ENCODE measurements at regions not wholly inside any gene's neighbourhood (a gene's known extent, or its start where the extent isn't known, plus 50 kb on each side); places are given as distances from the start of the nearest gene placed in this dataset.
A peak's percentile ranks its signal among the peaks of the same experiment; 100 is the strongest.

DNA sequence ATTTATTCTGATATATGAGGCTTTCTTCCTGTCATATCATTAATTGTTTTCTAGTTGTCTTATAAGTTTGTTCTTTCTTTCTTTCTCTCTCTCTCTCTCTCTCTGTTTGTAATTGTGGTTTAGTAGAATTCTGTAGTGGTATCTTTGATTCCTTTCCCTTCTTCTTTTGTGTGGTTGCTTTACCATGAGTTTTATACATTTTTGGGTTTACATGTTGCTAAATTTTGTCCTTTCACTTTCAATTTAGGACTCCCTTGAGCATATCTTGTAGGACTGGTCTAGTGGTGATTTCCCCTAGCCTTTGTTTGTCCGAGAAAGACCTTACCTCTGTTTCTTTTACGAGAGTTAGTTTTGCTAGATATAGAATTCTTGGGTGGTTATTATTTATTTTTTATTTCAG, 162.3 kb upstream of the CHRM3 start:
- TF ChIP-seq, protein P1, sequence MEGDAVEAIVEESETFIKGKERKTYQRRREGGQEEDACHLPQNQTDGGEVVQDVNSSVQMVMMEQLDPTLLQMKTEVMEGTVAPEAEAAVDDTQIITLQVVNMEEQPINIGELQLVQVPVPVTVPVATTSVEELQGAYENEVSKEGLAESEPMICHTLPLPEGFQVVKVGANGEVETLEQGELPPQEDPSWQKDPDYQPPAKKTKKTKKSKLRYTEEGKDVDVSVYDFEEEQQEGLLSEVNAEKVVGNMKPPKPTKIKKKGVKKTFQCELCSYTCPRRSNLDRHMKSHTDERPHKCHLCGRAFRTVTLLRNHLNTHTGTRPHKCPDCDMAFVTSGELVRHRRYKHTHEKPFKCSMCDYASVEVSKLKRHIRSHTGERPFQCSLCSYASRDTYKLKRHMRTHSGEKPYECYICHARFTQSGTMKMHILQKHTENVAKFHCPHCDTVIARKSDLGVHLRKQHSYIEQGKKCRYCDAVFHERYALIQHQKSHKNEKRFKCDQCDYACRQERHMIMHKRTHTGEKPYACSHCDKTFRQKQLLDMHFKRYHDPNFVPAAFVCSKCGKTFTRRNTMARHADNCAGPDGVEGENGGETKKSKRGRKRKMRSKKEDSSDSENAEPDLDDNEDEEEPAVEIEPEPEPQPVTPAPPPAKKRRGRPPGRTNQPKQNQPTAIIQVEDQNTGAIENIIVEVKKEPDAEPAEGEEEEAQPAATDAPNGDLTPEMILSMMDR (IDR thresholded peaks at IDR 0.05; ENCODE audit: low read depth, low read length): no peak
- Histone ChIP-seq H3K27me3 (no peaks in the 10 kb centered on the region), H3K4me3 (ENCODE audit: low read depth, low read length) (no peak overlapping the region), H3K4me1 (no peaks in the 10 kb centered on the region), H3K36me3 (no peaks in the 10 kb centered on the region), H3K9me3 (0 out of 2 replicates have a peak, but pooled peaks cover 2% of the 10 kb centered on the region)
- no peak for DNase-seq

DNA sequence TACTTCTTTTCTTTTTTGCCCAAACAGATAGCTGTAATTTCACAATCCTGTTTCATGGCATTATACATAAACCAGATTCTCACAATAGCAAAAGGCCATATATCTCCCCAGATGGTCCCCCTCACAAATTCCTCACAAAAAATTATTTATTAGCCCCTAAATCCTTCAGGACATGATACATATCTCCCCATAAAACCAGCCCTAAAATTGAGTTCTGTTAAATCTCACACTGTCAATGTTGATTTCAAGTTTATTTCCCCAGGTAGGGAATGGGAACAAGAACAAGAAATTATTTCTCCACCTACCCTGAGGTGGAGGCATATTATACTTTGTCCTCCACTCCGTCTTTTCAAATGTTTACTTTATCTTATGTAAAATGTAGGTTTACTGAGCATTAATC, 163.4 kb upstream of the CHRM3 start:
- Histone ChIP-seq H3K4me1 (peaks cover 3% of the 10 kb centered on the region), H3K9me3 (0 out of 2 replicates have a peak, but pooled peaks cover 2% of the 10 kb centered on the region), H3K36me3 (no peaks in the 10 kb centered on the region), H3K4me3 (ENCODE audit: low read depth, low read length) (no peak overlapping the region), H3K27me3 (no peaks in the 10 kb centered on the region)
- TF ChIP-seq, protein P1 (IDR thresholded peaks at IDR 0.05; ENCODE audit: low read depth, low read length): no peak
- no peak for DNase-seq

DNA sequence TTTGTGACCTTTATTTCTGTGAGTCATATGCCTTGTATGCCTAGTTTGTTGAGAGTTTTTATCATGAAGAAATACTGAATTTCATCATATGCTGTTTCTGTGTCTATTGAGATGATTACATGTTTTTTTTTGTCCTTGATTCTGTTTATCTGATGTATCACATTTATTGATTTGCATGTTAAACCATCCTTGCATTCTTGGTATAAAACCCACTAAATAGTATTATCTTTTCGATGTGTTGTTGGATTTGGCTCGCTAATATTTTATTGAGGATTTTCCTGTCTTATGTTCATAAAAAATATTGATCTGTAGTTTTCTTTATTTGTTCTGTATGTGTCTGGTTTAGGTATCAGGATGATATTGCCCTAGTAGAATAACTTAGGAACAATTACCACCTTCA, 164.7 kb upstream of the CHRM3 start:
- H3K36me3 ChIP-seq: no peaks in the 10 kb centered on the region
- H3K4me3 ChIP-seq (ENCODE audit: low read depth, low read length): no peak overlapping the region
- no peaks in the 10 kb centered on the region for H3K27me3 ChIP-seq
- H3K9me3 ChIP-seq: 0 out of 2 replicates have a peak, but pooled peaks cover 2% of the 10 kb centered on the region
- TF ChIP-seq, protein P1 (IDR thresholded peaks at IDR 0.05; ENCODE audit: low read depth, low read length): no peak
- H3K4me1 ChIP-seq: peaks cover 7% of the 10 kb centered on the region
- no peak for DNase-seq

DNA sequence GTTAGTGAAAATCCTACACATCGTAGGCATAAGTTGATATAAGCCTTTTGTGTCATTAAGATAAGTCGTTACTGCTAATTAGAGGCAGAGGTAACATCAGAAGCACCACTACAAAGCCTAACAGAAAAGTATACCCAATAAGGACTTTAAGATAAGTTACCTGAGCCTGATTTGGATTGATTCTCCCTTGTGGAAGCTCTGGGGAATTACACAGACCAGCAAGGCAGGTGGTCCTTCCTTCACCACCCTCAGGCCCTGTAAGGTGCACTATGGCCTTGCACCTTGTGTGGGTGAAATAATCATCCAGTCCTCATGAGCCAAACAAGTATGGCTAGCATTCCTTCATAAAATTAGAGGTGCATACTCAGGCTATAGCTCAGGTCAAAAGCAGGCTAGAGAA, 166.7 kb upstream of the CHRM3 start:
- peaks cover 7% of the 10 kb centered on the region for H3K4me1 ChIP-seq
- H3K27me3 ChIP-seq: no peaks in the 10 kb centered on the region
- TF ChIP-seq, protein P1 (IDR thresholded peaks at IDR 0.05; ENCODE audit: low read depth, low read length): 0 out of 2 replicates have a peak, but pooled peaks have one; percentile 10
- H3K36me3 ChIP-seq: no peaks in the 10 kb centered on the region
- DNase-seq: no peak
- H3K4me3 ChIP-seq (ENCODE audit: low read depth, low read length): no peak overlapping the region
- 0 out of 2 replicates have a peak, but pooled peaks cover 2% of the 10 kb centered on the region for H3K9me3 ChIP-seq

DNA sequence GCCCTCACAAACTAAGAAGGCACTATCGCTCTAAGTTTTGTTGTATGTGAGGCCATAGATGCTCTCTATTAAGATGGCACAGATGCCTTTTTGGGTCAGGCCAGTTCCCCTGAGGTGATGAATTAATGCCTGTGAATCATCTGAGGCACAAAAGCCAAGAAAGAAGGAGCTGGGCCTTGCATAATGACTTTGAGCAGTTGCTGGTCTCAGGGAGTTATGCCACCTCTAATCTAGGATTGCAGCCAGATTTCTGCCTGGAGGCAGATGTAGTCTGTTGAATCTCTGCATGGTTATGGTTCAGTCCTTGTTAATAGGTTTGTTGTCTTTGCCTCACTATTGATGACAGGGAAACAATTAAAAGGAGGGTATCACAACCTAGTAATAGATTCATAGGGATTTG, 168.1 kb upstream of the CHRM3 start:
- peaks cover 16% of the 10 kb centered on the region for H3K4me1 ChIP-seq
- no peak overlapping the region for H3K4me3 ChIP-seq (ENCODE audit: low read depth, low read length)
- TF ChIP-seq, protein P1 (IDR thresholded peaks at IDR 0.05; ENCODE audit: low read depth, low read length): no peak
- no peaks in the 10 kb centered on the region for H3K9me3 ChIP-seq
- peak; percentile 53 for DNase-seq
- no peaks in the 10 kb centered on the region for H3K36me3 ChIP-seq
- H3K27me3 ChIP-seq: no peaks in the 10 kb centered on the region

DNA sequence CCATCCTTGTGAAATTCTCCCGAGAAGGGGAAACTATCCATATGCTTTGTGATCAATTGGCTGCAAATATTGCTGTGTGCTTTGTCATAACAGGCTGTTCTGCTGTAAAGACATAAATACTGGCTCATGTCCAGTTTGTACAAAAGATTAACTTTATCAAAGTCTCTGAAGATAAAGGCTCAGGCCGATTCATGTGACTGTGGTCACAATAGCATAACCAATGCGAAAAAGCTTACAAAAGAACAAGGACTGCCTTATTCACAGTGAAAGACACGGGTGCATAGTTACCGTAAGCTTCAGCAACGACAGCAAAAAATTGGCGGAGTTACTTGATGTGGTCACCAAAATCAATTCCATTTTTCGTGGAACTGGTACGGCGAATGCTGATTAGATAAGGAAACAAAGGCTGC, 173.6 kb upstream of the CHRM3 start:
- DNase-seq: peak; percentile 8
- Histone ChIP-seq H3K4me1 (peaks cover 11% of the 10 kb centered on the region), H3K4me3 (ENCODE audit: low read depth, low read length) (peak overlapping the region; percentile 46), H3K9me3 (no peaks in the 10 kb centered on the region), H3K27me3 (no peaks in the 10 kb centered on the region), H3K36me3 (no peaks in the 10 kb centered on the region)
- TF ChIP-seq, protein P1 (IDR thresholded peaks at IDR 0.05; ENCODE audit: low read depth, low read length): no peak

Measured in BE2C (cell line).